SK-N-DZ (cell line): ENCODE measurements at regions not wholly inside any gene's neighbourhood (a gene's known extent, or its start where the extent isn't known, plus 50 kb on each side); places are given as distances from the start of the nearest gene placed in this dataset.

Source experiments
- DNase-seq: peaks from one replicate; pipeline ENCODE4 v3.0.0-alpha.2; 2015; ENCODE audit warnings: low spot score

DNA sequence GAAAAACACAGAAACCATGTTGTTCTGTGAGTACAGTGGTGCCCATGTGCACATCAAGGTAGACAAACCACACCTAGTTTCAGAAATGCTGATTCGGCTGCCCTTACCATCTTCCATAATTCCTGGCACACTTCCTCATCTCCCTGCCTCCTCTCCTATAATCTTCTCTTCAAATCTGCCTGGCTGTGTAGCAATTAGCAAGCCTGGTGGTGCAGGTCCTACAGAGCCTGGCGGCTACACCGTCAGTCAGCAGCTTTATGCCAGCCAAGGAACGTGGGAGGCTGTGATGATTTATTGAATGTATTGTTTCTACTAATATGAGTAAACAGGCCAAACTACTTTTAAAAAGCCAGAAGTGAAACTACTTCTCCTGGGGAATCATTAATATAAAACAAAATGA is 106.8 kb downstream of the SEMA6D start:
- DNase-seq, result no peak

DNA sequence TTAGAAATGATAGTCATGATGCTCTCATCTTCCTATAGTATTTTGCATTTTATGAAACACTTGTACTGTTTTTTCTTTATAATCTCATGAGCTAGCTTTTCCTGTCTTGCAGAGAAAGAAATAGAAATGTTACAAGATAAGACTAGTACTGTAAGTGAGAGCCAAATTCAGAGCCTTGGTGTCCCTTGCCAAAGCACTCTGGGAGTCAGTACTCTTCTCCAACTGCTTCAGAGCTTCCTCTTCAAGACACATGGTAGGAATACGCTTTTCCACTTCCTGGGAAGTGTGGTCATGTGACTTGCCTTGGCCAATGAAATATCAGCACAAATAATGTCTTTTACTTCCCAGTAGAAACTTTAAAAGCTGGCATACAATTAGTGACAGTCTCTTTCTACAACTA is 112.4 kb downstream of the SEMA6D start:
- DNase-seq, result no peak

DNA sequence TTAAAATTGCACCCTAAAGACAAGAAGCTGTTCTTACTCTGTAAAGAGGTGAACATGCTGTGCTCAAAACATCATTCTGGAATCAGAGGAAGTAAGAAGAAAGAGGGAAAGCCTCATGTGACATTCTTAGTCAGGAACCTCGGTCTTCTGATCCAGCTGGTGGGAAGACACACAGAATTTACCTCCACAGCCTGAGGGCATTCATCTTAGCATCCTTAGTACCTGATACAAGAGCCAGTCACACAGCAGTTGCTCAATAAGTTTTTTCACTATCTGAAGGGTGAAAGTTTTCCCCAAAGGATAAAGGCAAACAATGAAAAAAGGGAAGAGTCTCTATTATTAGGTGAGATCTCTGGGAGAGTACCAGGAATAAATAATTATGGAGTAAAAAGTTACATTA is 116.8 kb downstream of the SEMA6D start:
- no peak for DNase-seq

DNA sequence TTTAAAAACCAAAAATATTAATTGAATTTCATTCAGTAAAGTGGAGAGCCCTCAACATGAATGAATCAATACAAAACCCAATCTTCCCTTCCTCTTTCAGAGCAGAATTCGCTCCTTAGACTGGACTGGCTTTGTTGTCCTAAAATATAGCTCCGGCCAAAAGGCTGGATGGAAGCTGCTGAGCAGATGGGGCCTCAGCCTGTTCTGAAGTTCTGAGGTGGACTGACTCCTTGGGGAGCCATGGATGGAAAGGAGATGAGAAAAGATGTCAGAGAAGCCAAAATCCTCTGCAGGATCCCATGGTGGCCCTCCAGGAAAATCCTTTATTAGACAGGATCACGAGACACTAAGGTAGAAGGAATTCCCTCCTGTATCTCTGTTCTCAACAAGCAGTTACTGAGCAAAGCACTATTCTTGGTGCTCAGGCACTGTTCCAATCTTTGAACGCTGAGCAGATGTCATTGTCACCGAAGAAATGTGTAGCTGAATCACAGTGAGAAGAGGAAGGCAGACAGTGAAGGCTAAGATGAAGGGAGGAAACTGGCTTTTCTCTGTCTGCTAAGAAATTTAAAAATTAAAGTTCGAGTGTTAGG is 122.0 kb downstream of the SEMA6D start:
- no peak for DNase-seq

DNA sequence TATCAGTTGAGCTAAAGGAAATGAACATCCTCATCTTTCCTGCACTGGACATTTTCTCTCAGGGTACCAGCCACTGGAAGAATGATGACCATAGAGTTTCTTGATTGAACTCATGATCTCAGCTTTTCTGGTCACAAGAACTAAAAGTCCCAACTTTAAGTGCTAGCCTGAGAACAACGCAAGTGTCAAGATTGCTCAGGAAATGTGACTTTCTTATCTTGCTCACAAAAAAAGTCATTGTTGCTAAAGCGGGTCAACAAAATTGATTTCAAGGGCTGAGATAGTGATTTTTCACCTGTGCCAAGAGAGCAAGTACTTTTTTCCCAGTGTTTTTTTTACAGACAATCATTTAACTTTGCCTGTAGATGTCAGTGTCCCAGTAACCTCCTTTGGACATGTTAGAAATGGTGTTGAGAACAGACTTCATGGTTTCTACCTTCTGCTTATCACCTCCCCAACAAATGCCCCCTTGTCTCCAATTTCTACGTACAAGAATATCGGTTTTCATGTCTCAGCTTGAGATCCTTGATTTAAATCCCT is 125.9 kb downstream of the SEMA6D start:
- no peak for DNase-seq

DNA sequence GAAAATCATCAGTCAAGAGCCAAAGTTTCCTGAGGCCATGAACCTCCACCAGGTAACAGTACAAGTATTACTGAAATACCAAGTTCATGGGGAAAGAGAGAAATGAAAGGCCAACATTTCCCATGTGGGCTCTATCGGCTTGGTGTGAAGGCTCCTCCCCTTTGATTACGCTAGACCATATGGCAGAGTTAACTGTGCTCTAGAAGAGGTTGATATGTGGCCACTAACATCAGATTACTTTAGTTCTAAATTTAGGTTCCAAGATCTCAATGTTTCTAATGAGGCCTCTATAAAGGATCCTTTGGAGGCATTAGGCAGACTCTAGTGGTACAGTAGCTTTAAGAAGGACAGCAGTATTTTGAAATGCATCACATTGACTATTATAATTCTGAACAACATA is 127.1 kb downstream of the SEMA6D start:
- no peak for DNase-seq

DNA sequence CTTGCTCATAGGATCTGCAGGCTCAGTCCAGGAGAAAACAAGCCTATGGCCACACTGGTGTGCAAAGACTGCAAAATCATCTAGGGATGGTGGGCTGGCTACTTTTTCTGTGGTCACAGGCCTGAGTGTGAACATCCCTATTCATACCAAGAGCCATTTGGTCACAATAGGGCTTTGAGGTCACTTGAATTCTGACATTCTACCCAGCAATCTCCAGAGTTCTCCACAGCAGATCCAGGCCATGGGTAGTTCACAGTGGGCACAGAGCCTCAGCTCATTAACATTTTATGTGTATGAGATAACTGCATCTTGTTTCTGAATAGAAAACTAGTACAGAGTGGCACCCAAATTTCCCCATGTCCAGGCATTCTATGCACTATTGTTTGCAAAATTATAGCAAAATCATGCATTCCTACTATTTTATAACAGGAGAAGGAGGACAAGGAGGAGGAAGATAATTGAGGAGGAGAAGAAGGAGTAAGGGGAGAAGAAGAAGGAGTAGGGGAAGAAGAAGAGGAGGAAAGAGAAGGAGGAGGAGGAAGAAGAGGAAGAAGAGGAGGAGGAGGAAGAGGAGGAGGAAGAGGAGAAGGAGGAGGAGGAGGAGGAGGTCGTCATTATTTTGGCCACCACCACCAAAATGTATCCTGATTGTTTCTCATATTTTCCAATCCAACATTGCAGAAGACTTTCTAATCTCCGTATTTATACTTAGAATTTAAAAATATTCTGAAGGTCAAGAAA is 129.0 kb downstream of the SEMA6D start:
- no peak for DNase-seq

DNA sequence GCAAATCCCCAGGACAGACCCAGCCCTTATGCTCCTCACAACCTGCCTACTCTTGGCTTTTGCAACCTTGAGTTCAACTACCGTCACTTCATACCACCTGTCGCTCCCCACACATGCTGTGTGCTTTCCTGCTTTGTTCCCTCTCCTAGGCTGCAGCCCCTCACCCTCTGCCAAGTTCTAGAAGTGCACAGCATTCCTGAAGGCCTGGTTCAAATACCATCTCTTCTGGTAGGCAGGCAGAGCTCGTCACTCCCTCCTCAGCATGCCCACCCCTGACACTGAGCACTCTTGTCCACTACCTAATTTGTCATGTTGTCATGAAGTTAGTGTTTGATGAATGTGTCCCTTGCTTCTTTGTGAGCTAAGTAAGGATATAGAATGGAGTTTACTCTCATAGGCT is 129.6 kb downstream of the SEMA6D start:
- DNase-seq, result no peak

DNA sequence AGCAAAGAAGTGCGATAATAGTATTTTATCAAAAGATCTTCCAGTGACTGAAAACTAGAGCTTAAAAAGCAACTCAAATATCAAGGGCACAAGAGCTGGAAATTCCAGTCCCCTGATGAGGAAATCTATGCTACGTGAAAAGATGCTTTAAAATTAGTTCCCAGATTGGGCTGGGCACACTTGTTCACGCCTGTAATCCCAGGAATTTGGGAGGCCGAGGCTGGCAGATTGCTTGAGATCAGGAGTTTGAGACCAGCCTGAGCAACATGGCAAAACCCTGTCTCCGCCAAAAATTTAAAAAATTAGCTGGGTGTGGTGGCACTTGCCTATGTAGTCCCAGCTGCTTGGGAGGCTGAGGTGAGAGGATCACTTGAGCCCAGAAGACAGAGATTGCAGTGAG is 138.8 kb downstream of the SEMA6D start:
- no peak for DNase-seq

DNA sequence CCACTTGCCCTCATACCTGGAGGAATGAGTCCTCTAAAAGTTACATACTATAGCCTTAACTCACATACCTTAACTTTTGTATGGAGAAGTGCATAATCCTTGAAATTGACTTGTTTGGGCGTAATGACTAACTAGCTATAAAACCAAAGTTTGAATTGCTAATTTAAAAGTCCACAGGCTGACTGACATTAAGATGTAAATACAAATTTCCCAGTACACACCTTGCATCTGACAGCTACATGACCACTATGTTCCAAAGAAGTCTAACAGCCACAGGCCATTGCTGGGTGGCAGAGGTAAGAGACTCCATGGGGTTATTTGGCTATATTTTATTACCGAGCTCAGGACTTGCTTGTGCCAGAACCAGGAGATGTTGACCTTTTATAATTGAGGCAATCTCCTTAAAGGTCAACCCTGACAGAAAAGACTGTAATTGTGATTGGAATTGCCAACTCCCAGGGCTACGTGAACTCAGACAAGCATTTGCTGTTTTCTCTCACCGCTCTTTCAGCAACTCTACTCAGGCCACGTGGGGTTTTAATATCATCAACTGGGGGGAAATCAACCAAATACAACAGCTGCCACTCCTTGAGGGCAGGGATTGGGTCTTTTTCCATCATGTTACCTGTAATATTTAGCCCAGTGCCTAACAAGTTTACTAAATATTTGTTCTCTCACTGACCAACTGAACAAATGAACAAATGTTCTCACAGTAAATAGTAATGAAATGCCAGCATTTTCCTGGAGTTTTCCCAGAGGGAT is 139.9 kb downstream of the SEMA6D start:
- no peak for DNase-seq

DNA sequence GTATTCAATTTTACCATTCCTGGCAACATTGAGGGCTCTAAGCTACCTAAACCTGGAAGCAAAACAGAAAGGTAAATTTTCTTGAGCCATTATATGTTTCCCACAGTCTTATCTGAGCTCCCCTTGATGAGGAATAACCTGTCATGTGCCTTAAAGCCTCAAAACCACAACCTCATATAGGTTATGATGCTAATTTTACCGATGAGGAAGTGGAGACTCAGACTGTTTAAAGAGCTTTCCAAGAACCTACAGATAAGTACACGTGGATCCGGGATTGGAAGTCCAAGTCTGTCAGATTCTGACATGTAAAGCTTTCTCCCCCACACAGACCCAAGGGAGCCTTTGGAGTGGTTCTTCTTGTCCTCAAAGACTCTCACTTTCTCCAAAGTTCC is 140.5 kb downstream of the SEMA6D start:
- DNase-seq, result no peak

DNA sequence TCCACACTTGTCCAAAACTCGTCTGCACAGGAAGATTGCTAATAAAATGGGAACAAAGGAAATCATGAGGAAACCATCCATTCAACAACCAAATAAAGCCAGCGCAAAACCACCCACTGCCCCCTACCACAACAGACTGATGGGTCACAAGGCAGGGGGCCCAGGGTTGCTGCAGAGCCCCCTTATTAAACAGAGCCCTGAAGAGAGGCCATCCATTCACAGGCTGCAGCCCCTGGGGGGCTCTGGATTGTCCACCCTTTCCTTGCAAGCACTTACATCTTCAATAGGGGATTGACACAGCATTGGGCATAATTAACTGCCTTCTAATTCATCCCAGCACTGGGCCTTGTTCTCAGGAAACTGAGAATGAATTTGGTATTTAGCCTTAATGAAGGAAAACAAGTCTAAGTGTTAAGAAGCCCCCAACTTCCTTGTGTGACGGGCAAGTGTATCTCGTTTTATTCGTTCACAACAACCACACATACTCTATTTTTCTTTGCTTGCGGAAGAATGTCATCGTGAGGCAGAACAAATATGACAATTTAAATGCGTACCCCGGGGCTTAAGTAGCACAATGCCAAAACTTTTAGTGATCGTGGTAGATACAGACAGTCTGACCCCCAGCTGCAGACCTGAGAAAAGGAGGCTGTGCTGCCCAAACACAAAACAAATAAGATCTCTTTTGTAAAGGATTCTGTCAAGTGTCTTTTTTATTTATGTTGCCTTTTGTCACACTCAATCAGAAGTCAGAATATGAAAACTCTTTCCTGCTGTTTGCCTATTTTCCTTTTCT is 144.0 kb downstream of the SEMA6D start:
- DNase-seq, result no peak

DNA sequence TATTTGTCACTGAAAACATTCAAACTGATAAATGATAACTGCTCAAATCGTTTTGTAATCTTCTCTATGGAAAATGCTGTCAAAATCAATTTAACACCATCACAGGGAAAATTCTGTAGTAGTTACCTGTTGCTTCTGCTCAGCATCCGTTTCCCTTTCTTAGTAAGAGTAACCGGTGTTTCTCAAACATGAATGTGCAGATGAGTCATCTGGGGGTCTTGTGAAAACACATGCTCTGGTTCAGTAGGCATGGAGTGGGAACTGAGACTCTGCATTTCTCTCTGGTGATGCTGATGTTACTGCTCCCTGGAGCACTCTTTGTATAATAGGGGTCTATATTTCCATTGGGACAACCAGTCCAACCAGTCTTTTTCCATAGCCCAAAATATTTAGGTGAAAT is 145.1 kb downstream of the SEMA6D start:
- no peak for DNase-seq

DNA sequence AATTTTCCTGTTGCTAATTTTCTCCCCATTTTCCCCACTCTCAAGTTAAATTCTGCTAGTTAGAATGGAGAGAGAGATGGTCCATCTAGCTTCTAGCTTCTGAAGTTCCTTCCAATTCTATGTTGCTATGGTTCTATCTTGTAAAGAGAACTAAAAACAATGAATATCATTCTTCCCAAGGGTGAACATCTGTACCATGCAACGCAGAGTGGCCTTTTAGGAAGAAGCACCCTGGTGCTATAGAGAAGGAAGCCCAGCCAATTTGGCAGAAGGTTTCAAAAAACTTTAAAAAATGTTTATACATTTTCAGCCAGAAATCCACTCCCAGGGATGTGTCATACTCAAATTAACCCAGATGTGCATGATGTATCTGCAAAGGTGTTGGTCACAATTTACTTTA is 149.1 kb downstream of the SEMA6D start:
- no peak for DNase-seq

DNA sequence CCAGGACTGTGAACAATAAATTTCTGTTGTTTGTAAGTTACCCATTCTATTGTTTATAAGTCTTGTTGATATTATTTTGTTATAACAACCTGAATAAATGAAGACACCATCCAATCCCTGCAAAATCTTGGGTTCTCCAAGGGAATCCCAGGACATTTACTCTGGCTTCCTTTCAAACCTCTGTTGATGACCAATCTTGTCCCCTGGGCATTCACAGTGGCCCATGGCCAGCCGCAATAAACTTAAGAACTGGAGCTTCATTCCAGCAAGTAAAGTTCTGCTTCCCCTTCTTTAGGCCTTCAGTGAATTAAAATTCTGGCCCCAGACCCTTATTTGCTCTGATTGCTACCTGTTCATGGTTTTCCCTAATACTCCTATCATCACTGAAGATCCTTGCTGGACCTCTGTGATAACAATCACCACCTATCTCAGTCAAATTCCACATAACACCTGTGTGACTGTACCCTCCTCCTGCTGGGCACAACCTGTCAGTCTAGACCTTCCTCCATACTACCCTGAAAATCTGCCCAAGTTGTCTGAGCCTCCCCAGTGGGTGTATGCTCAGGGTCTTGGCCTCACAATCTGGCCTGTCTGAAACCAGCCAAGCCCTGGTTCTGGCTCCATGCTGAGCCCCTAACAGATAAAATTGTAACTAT is 153.1 kb downstream of the SEMA6D start:
- no peak for DNase-seq

DNA sequence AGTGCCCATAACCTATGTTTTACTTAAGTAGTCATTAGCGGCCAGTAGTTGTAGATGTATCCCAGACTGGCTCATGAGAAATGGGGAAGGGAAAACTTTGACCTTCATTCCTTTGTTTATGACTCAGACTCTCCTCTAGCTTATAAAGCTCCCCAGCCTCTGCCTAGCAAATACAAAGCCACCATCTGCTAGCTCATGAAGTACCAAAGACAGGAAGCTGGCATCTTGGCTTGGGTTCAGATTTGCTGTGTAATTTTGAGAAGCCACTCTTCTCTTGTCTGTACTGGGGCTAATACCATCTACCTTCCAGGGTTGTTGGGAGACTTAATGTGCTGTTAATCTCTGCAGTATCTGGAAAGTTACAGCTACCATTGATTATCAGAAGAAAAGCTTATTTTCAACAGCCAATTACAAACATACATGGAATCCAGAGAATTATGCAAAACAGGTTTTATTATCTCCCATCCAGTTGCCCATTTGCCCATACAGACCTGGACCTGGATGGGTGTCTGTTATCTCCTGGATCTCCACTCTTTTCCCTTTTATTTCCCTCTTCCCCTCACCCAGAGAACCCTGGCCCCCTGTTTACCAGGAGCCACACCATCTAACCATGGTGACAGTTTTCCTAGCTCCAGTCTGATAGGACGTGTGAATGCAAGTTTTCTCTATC is 153.8 kb downstream of the SEMA6D start:
- no peak for DNase-seq

DNA sequence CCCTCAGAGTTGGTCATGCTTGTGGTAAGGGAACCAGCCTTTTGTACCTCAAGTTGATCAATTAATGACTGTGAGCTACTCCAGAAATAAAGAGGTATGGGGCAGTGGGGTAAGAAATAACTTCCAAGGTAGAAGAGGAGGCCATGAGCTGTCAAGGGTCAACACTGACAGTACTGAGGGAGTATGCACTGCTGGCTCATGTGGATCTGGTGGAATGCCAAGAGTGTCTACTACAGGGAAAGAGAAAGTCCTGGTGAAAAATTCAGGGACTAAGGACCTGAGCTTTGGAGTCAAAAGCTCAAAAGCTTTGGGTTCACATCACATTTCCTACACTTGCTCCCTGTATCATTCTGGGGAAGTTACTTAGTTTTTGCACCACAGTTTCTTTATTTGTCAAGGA is 154.9 kb downstream of the SEMA6D start:
- DNase-seq, result no peak

DNA sequence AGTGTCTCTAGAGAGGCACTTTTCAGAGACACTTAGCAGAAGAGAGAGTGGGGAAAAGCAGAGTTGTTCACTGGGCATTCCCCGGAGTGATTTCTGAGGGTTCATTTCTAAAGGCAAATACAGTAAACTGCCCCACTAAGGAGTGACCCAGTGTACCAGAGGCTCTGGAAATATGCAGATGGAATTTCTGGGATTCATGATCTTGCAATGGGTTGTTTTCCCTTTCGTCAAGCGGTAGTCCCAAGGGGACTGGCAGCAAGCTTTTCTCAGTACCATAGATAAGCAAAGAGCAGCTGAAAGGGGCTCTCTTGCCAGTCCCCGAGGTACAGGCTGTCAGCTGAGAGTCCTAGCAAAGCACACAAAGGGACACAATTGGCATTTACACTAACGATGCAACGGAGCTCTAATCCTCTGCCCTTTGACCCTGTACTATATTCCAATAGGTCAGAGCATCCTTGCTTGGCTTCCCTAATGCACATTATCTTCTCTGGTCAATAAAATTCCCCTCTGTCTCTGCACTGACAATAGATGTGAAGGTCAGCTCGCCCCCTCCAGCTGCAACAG is 155.6 kb downstream of the SEMA6D start:
- DNase-seq, result peak; percentile 28

DNA sequence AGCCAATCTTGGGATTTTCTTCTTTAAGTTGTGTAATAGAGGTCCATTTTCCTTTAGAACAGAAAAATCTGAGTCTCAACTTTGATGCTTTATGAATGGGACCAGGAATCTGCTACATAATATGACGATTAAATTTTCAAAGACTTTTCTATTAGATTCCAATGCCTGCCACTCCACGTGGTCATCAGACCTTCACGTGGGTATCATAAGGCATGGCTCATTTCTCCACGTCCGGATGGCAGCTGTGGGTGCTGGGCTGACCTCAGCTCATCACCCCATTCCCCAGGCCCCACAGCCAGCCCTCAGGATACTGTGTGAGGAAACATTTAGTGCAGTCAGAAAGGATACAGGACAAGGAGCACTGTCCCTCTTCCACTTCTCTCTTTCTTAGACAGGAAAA is 159.7 kb downstream of the SEMA6D start:
- DNase-seq, result no peak

DNA sequence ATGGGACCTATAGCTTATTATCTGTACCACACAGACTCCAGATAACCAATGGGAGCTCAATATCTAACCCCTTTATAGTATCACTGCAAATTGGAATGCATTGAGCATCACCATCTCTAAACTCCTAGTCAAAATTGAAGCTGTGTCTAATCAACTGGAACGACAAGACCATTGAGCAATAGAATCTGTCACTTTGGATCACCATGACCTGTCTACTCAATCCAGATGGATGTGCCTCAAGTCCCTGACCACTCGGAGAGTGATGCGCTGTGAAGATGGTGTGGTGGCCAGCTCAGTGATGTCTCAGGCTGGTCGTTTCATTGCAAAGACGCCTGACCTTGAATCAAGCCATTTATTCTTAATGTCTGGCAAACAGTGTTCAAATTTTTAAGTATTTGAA is 160.5 kb downstream of the SEMA6D start:
- DNase-seq, result no peak
